Type B pancreatic cell (in vitro differentiated cells): ENCODE measurements at regions not wholly inside any gene's neighbourhood (a gene's known extent, or its start where the extent isn't known, plus 50 kb on each side); places are given as distances from the start of the nearest gene placed in this dataset.

Experiments
- DNase-seq: peaks from one replicate; pipeline ENCODE4 v3.0.0; 2021; ENCODE audit warnings: mixed read lengths; ENCODE audit not compliant: unreplicated experiment; ENCODE audit errors: extremely low spot score
- H3K27ac Mint-ChIP-seq: 2 replicates; pipeline ENCODE4 v1.8.0; 2021; ENCODE audit warnings: mild to moderate bottlenecking, mixed read lengths
- H3K27me3 Mint-ChIP-seq: 2 replicates; pipeline ENCODE4 v1.8.0; 2021; ENCODE audit warnings: mixed read lengths
- H3K36me3 Mint-ChIP-seq: 2 replicates; pipeline ENCODE4 v1.8.0; 2021; ENCODE audit warnings: mixed read lengths
- H3K4me1 Mint-ChIP-seq: one replicate; pipeline ENCODE4 v1.8.0; 2021; ENCODE audit warnings: mixed read lengths; ENCODE audit not compliant: unreplicated experiment
- H3K4me3 Mint-ChIP-seq: 2 replicates; pipeline ENCODE4 v1.8.0; 2021; ENCODE audit warnings: mild to moderate bottlenecking, mixed read lengths
- H3K9me3 Mint-ChIP-seq: 2 replicates; pipeline ENCODE4 v1.8.0; 2021; ENCODE audit warnings: mixed read lengths
- CTCF ChIP-seq: fragments of 200-600 bp; sonication (generic); conservative IDR thresholded peaks from 2 replicates; pipeline ENCODE4 v1.5.0; 2021; ENCODE audit warnings: antibody characterized with exemption, mild to moderate bottlenecking

- no peak for DNase-seq
- Mint-ChIP-seq H3K9me3 (no peaks in the 10 kb centered on the region), H3K4me3 (no peak overlapping the region), H3K27ac (no peak overlapping the region), H3K36me3 (no peaks in the 10 kb centered on the region), H3K27me3 (peaks cover 15% of the 10 kb centered on the region), H3K4me1 (peaks cover 7% of the 10 kb centered on the region)
- TF ChIP-seq CTCF, result no peak
Observed at GRCh38 chr5:93153461-93153860, 427.6 kb downstream of the NR2F1-AS1 start.

GRCh38 chr5:93151896-93152295 is 429.1 kb downstream of the NR2F1-AS1 start:
- no peaks in the 10 kb centered on the region for H3K36me3 Mint-ChIP-seq
- H3K4me3 Mint-ChIP-seq, result no peak overlapping the region
- DNase-seq, result no peak
- H3K9me3 Mint-ChIP-seq, result no peaks in the 10 kb centered on the region
- peaks cover 7% of the 10 kb centered on the region for H3K4me1 Mint-ChIP-seq
- H3K27ac Mint-ChIP-seq, result no peak overlapping the region
- peaks cover 10% of the 10 kb centered on the region for H3K27me3 Mint-ChIP-seq
- TF ChIP-seq CTCF, result no peak

- no peaks in the 10 kb centered on the region for H3K36me3 Mint-ChIP-seq
- TF ChIP-seq CTCF, result no peak
- no peak overlapping the region for H3K27ac Mint-ChIP-seq
- no peak for DNase-seq
- H3K4me1 Mint-ChIP-seq, result peaks cover 7% of the 10 kb centered on the region
- no peaks in the 10 kb centered on the region for H3K9me3 Mint-ChIP-seq
- no peak overlapping the region for H3K4me3 Mint-ChIP-seq
- peaks cover 6% of the 10 kb centered on the region for H3K27me3 Mint-ChIP-seq
Observed at GRCh38 chr5:93151121-93151520, 429.9 kb downstream of the NR2F1-AS1 start.

GRCh38 chr5:93150311-93151012 is 430.6 kb downstream of the NR2F1-AS1 start:
- DNase-seq, result no peak
- peaks cover 7% of the 10 kb centered on the region for H3K4me1 Mint-ChIP-seq
- no peak overlapping the region for H3K27ac Mint-ChIP-seq
- no peak for TF ChIP-seq CTCF
- no peaks in the 10 kb centered on the region for H3K36me3 Mint-ChIP-seq
- H3K9me3 Mint-ChIP-seq, result peaks cover under 1% of the 10 kb centered on the region
- no peak overlapping the region for H3K4me3 Mint-ChIP-seq
- peaks cover 2% of the 10 kb centered on the region for H3K27me3 Mint-ChIP-seq

GRCh38 chr5:93145767-93146166 is 435.3 kb downstream of the NR2F1-AS1 start:
- Mint-ChIP-seq H3K4me1 (peaks cover 8% of the 10 kb centered on the region), H3K4me3 (no peak overlapping the region)

More at GRCh38 chr5:93145767-93146166, 435.3 kb downstream of the NR2F1-AS1 start:
- Mint-ChIP-seq H3K36me3 (no peaks in the 10 kb centered on the region), H3K27ac (no peak overlapping the region), H3K27me3 (no peaks in the 10 kb centered on the region), H3K9me3 (peaks cover 10% of the 10 kb centered on the region)
- DNase-seq, result no peak
- no peak for TF ChIP-seq CTCF
